Panc1 (cell line): ENCODE measurements at regions not wholly inside any gene's neighbourhood (a gene's known extent, or its start where the extent isn't known, plus 50 kb on each side); places are given as distances from the start of the nearest gene placed in this dataset.

ENCODE experiments used
- ATAC-seq: fragments of 200-7000 bp; cut with Tn5 transposase; 2 replicates; pipeline ENCODE4 v1.9.1; 2020; ENCODE audit warnings: mild to moderate bottlenecking, moderate library complexity
- BruUV-seq: library from RNA; stranded (reverse); fragments of 400-500 nt; replicated peaks from 2 replicates; lab custom pipeline; 2021; lab: Mats Ljungman, UMichigan
- CTCF ChIA-PET: fragments of 300-600 bp; sonication (Branson Sonifier 250); formaldehyde crosslinking; loops from one replicate; lab custom pipeline; 2022; ENCODE audit warnings: antibody characterized with exemption; lab: Charles Lee
- POLR2A ChIA-PET: fragments of 300-600 bp; sonication (Branson Sonifier 250); formaldehyde crosslinking; loops from one replicate; lab custom pipeline; 2022; ENCODE audit warnings: antibody characterized with exemption; lab: Charles Lee
- DNase-seq: peaks from one replicate; pipeline ENCODE4 v3.0.0-alpha.2; 2010; ENCODE audit warnings: low read depth, low spot score
- H3K27ac ChIP-seq: 2 replicates; pipeline ENCODE4 v1.5.1; 2011; ENCODE audit warnings: mild to moderate bottlenecking, low read length, inconsistent platforms
- H3K27me3 ChIP-seq: fragments of 200-500 bp; sonication (Bioruptor generic); 2 replicates; pipeline ENCODE4 v1.6.0; 2014; ENCODE audit warnings: low read length, inconsistent platforms; ENCODE audit not compliant: control insufficient read depth, insufficient read depth
- H3K36me3 ChIP-seq: fragments of 200-500 bp; sonication (Bioruptor generic); 2 replicates; pipeline ENCODE4 v1.5.1; 2014; ENCODE audit warnings: inconsistent platforms, mild to moderate bottlenecking, low read length, moderate library complexity; ENCODE audit not compliant: control insufficient read depth, insufficient read depth
- H3K4me1 ChIP-seq: 2 replicates; pipeline ENCODE4 v1.5.1; 2011; ENCODE audit warnings: inconsistent platforms, mild to moderate bottlenecking, low read length, moderate library complexity; ENCODE audit not compliant: control insufficient read depth, insufficient read depth
- H3K4me3 ChIP-seq, 2 experiments: 2 replicates each; pipeline ENCODE4 v1.5.1; 2011 to 2012; ENCODE audit warnings: low read depth in 2 of 2, low read length in 2 of 2, mild to moderate bottlenecking in 2 of 2, inconsistent platforms in 1 of 2, moderate library complexity in 1 of 2
- H3K9me3 ChIP-seq: fragments of 200-500 bp; sonication (Bioruptor generic); 2 replicates; pipeline ENCODE4 v1.5.1; 2014; ENCODE audit warnings: low read depth, mild to moderate bottlenecking, inconsistent platforms, low read length, moderate library complexity; ENCODE audit not compliant: control insufficient read depth, insufficient read depth
- CTCF ChIP-seq: fragments of 450-650 bp; IDR thresholded peaks from 2 replicates; pipeline ENCODE4 v1.5.1; 2017; ENCODE audit warnings: mild to moderate bottlenecking
- POLR2AphosphoS5 ChIP-seq: IDR thresholded peaks from 2 replicates; pipeline ENCODE4 v1.6.1; 2012; ENCODE audit warnings: mild to moderate bottlenecking, low read depth, low read length, moderate library complexity
- REST ChIP-seq, 2 experiments: IDR thresholded peaks; 2 replicates each; pipeline ENCODE4 v1.6.1; 2011 to 2012; ENCODE audit warnings: low read depth in 2 of 2, control low read depth in 1 of 2, low read length in 1 of 2, mild to moderate bottlenecking in 1 of 2, moderate library complexity in 1 of 2; ENCODE audit not compliant: insufficient read depth in 1 of 2
- SIN3A ChIP-seq: IDR thresholded peaks from 2 replicates; pipeline ENCODE4 v1.6.1; 2012; ENCODE audit warnings: low read depth, mild to moderate bottlenecking, low read length, moderate library complexity, borderline replicate concordance; ENCODE audit not compliant: insufficient read depth
- TCF7L2 ChIP-seq: IDR thresholded peaks from 2 replicates; pipeline ENCODE4 v1.6.1; 2011; ENCODE audit warnings: mild to moderate bottlenecking, low read depth, low read length, inconsistent platforms
- in situ Hi-C: cut with HindIII; loops from 2 replicates; pipeline ENCODE4 v1.10.0; 2016; ENCODE audit warnings: low sequenced_read_pairs, low pct_unique_long_range_greater_than_20kb
- intact Hi-C: fragments of 100-400 bp; cut with micrococcal nuclease; formaldehyde crosslinking; loops from one replicate; pipeline ENCODE4 v1.10.0; 2022; ENCODE audit not compliant: unreplicated experiment

GRCh38 chr19:31983647-31984046 is 361.8 kb upstream of the ZNF507 start:
- ChIA-PET CTCF (no interaction called here), POLR2A (no interaction called here)

GRCh38 chr19:31985001-31985605 is 360.3 kb upstream of the ZNF507 start:
- Histone ChIP-seq H3K36me3 (no peaks in the 10 kb centered on the region), H3K4me3 (no peak overlapping the region), H3K9me3 (no peaks in the 10 kb centered on the region), H3K27me3 (0 out of 2 replicates have a peak, but pooled peaks cover 2% of the 10 kb centered on the region), H3K4me1 (no peaks in the 10 kb centered on the region), H3K27ac (no peak overlapping the region)
- TF ChIP-seq SIN3A (no peak), POLR2AphosphoS5 (no peak), TCF7L2 (no peak), CTCF (no peak), REST (IDR thresholded peaks at IDR 0.05; ENCODE audit: insufficient read depth in 1 of 2, low read depth in 2 of 2, low read length in 1 of 2) (no peak)
- no peak for ATAC-seq
- intact Hi-C loops (no loop called here), in situ Hi-C loops (no loop called here)
- ChIA-PET POLR2A (no interaction called here), CTCF (no interaction called here)
- no peak for DNase-seq
- BruUV-seq = no TSS peak

More at GRCh38 chr19:31983647-31984046, 361.8 kb upstream of the ZNF507 start:
- Histone ChIP-seq H3K36me3 (no peaks in the 10 kb centered on the region), H3K27me3 (0 out of 2 replicates have a peak, but pooled peaks cover 2% of the 10 kb centered on the region), H3K4me1 (no peaks in the 10 kb centered on the region), H3K4me3 (no peak overlapping the region), H3K27ac (no peak overlapping the region), H3K9me3 (no peaks in the 10 kb centered on the region)
- intact Hi-C loops = no loop called here
- in situ Hi-C loops = no loop called here
- TF ChIP-seq POLR2AphosphoS5 = no peak
- TF ChIP-seq SIN3A = no peak
- TF ChIP-seq CTCF = no peak
- TF ChIP-seq REST (IDR thresholded peaks at IDR 0.05; ENCODE audit: insufficient read depth in 1 of 2, low read depth in 2 of 2, low read length in 1 of 2) = no peak
- TF ChIP-seq TCF7L2 = no peak
- ATAC-seq (no peak), DNase-seq (no peak)
- BruUV-seq = no TSS peak
